ENCODE measurements at regions not wholly inside any gene's neighbourhood (a gene's known extent, or its start where the extent isn't known, plus 50 kb on each side); places are given as distances from the start of the nearest gene placed in this dataset.

GRCh38 chr2:140002110-140002509, 1221.9 kb upstream of the NXPH2 start:
- DNase-seq (ENCODE audit: extremely low spot score) = no peak
- ChIA-PET POLR2A (no interaction called here), CTCF (interaction anchor here (0.6 kb wide), 1 partner anchor 13 kb away, joined by 3 read pairs; no protein-coding TSS in a partner anchor)
- no peak for TF ChIP-seq TARDBP (IDR thresholded peaks at IDR 0.05)
- TF ChIP-seq BHLHE40 (IDR thresholded peaks at IDR 0.05; ENCODE audit: borderline replicate concordance) = no peak
- TF ChIP-seq HDGF (IDR thresholded peaks at IDR 0.05; ENCODE audit: borderline replicate concordance) = no peak
- no peak for TF ChIP-seq NFRKB (IDR thresholded peaks at IDR 0.05)
- no peak for TF ChIP-seq LEF1 (IDR thresholded peaks at IDR 0.05; ENCODE audit: borderline replicate concordance)

DNA sequence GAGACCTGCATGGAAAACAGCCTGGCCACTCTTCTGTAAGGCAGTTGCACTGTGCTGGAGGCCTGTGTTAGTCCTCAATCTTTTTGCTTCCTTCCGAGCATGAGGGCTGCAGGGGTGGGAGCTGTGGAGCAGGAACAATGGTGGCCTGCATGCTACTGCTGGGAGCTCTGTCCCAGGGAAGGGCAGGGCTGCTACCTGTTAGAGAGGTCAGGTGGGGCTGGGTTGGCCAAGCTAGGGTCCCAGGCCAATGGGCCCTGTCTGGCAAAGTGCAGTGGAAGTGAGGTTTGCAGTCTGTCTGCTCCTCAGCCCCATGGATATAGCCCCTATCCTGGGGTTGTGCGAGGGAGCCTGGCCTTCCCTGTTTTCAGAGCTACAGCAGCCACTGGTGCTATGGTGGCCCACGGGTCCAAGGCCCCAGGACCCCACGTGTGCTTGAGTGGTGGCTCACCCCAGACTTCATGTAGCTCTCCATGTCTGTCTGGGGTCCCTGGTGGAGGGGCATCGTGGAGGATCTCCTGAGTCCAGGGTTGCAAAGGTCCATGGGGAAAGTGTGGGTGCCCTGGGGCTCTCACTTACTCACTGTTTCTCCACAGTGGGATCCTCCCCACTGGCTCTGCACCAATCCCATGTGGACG, 1212.6 kb upstream of the NXPH2 start:
- ChIA-PET POLR2A (no interaction called here), CTCF (interaction anchor here (0.6 kb wide), 1 partner anchor 1955 kb away, joined by 3 read pairs; no protein-coding TSS in a partner anchor)
- DNase-seq (ENCODE audit: extremely low spot score) = no peak
- TF ChIP-seq TARDBP (IDR thresholded peaks at IDR 0.05) (no peak), ELF4 (IDR thresholded peaks at IDR 0.05) (no peak)

GRCh38 chr2:139992078-139992477, 1211.9 kb upstream of the NXPH2 start:
- ChIA-PET CTCF (interaction anchor here (0.6 kb wide), 1 partner anchor 1954 kb away, joined by 3 read pairs; no protein-coding TSS in a partner anchor), POLR2A (no interaction called here)
- DNase-seq (ENCODE audit: extremely low spot score) = no peak
- no peak for TF ChIP-seq SUZ12 (IDR thresholded peaks at IDR 0.05)
- no peak for TF ChIP-seq NFRKB (IDR thresholded peaks at IDR 0.05)
- no peak for TF ChIP-seq SP1 (IDR thresholded peaks at IDR 0.05)
- TF ChIP-seq LEF1 (IDR thresholded peaks at IDR 0.05; ENCODE audit: borderline replicate concordance) = no peak
- TF ChIP-seq FOXM1 (IDR thresholded peaks at IDR 0.05; ENCODE audit: borderline replicate concordance) = no peak
- TF ChIP-seq FOXK2 (IDR thresholded peaks at IDR 0.05) = no peak
- no peak for TF ChIP-seq ZNF384 (IDR thresholded peaks at IDR 0.05)
- no peak for TF ChIP-seq TARDBP (IDR thresholded peaks at IDR 0.05)
- TF ChIP-seq ELF4 (IDR thresholded peaks at IDR 0.05) = no peak

- ChIA-PET POLR2A (no interaction called here), CTCF (no interaction called here)
- no peak for TF ChIP-seq PKNOX1 (IDR thresholded peaks at IDR 0.05)
- no peak for TF ChIP-seq NFRKB (IDR thresholded peaks at IDR 0.05)
- no peak for TF ChIP-seq ZNF384 (IDR thresholded peaks at IDR 0.05)
- TF ChIP-seq FOXK2 (IDR thresholded peaks at IDR 0.05) = no peak
- TF ChIP-seq FOXM1 (IDR thresholded peaks at IDR 0.05; ENCODE audit: borderline replicate concordance) = no peak
- no peak for TF ChIP-seq SP1 (IDR thresholded peaks at IDR 0.05)
- TF ChIP-seq FOXA1 (IDR thresholded peaks at IDR 0.05) = no peak
- TF ChIP-seq L3MBTL2 (conservative IDR thresholded peaks at IDR 0.05) = no peak
- TF ChIP-seq ARNT (IDR thresholded peaks at IDR 0.05) = no peak
- TF ChIP-seq CTBP1 (IDR thresholded peaks at IDR 0.05; ENCODE audit: borderline replicate concordance) = no peak
- TF ChIP-seq TARDBP (IDR thresholded peaks at IDR 0.05) = no peak
- no peak for TF ChIP-seq LEF1 (IDR thresholded peaks at IDR 0.05; ENCODE audit: borderline replicate concordance)
- TF ChIP-seq BHLHE40 (IDR thresholded peaks at IDR 0.05; ENCODE audit: borderline replicate concordance) = no peak
- TF ChIP-seq HDGF (IDR thresholded peaks at IDR 0.05; ENCODE audit: borderline replicate concordance) = no peak
- TF ChIP-seq SUZ12 (IDR thresholded peaks at IDR 0.05) = no peak
- TF ChIP-seq ELF4 (IDR thresholded peaks at IDR 0.05) = no peak
- DNase-seq (ENCODE audit: extremely low spot score) = no peak
These were observed 1210.6 kb upstream of the NXPH2 start for GRCh38 chr2:139990646-139991335.

GRCh38 chr2:139969323-139969722, 1189.1 kb upstream of the NXPH2 start:
- ChIA-PET CTCF (no interaction called here), POLR2A (no interaction called here)

GRCh38 chr2:139968588-139968987, 1188.4 kb upstream of the NXPH2 start:
- TF ChIP-seq LEF1 (IDR thresholded peaks at IDR 0.05; ENCODE audit: borderline replicate concordance) (no peak), FOXA1 (IDR thresholded peaks at IDR 0.05) (no peak), L3MBTL2 (conservative IDR thresholded peaks at IDR 0.05) (no peak), CTBP1 (IDR thresholded peaks at IDR 0.05; ENCODE audit: borderline replicate concordance) (no peak), PKNOX1 (IDR thresholded peaks at IDR 0.05) (no peak), ELF4 (IDR thresholded peaks at IDR 0.05) (no peak), ARNT (IDR thresholded peaks at IDR 0.05) (no peak)
- POLR2A ChIA-PET = no interaction called here
- DNase-seq (ENCODE audit: extremely low spot score) = no peak
- CTCF ChIA-PET = no interaction called here

More at GRCh38 chr2:139969323-139969722, 1189.1 kb upstream of the NXPH2 start:
- no peak for TF ChIP-seq ARNT (IDR thresholded peaks at IDR 0.05)
- TF ChIP-seq SUZ12 (IDR thresholded peaks at IDR 0.05) = no peak
- no peak for TF ChIP-seq TARDBP (IDR thresholded peaks at IDR 0.05)
- no peak for DNase-seq (ENCODE audit: extremely low spot score)

DNA sequence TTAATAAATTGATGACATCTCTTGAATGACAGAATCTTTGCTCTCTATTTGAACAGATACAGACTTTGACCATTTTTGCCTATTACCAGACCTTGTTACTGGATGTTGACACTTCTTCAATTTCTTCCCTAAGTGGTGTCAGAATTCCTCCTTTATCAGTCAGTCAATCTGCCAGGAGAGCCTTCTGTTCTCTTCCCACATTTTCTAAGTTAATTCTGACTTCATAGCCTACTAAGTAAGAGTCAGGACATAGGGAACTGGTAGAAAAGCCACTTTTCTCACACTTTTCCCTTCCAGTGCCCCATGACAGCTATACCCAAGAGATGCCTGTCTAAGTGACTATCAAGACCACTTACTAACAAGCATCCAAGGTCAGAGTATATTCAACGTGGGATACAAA, 1187.5 kb upstream of the NXPH2 start:
- ChIA-PET CTCF (no interaction called here), POLR2A (no interaction called here)
- TF ChIP-seq L3MBTL2 (conservative IDR thresholded peaks at IDR 0.05) (no peak), PKNOX1 (IDR thresholded peaks at IDR 0.05) (no peak), ZNF384 (IDR thresholded peaks at IDR 0.05) (no peak), LEF1 (IDR thresholded peaks at IDR 0.05; ENCODE audit: borderline replicate concordance) (no peak), NFRKB (IDR thresholded peaks at IDR 0.05) (no peak), BHLHE40 (IDR thresholded peaks at IDR 0.05; ENCODE audit: borderline replicate concordance) (no peak), FOXK2 (IDR thresholded peaks at IDR 0.05) (no peak), ARNT (IDR thresholded peaks at IDR 0.05) (no peak), SP1 (IDR thresholded peaks at IDR 0.05) (no peak), CTBP1 (IDR thresholded peaks at IDR 0.05; ENCODE audit: borderline replicate concordance) (no peak), SUZ12 (IDR thresholded peaks at IDR 0.05) (no peak), FOXA1 (IDR thresholded peaks at IDR 0.05) (no peak), HDGF (IDR thresholded peaks at IDR 0.05; ENCODE audit: borderline replicate concordance) (no peak), ELF4 (IDR thresholded peaks at IDR 0.05) (no peak), TARDBP (IDR thresholded peaks at IDR 0.05) (no peak), FOXM1 (IDR thresholded peaks at IDR 0.05; ENCODE audit: borderline replicate concordance) (no peak)
- no peak for DNase-seq (ENCODE audit: extremely low spot score)
